ENCODE measurements at regions not wholly inside any gene's neighbourhood (a gene's known extent, or its start where the extent isn't known, plus 50 kb on each side); places are given as distances from the start of the nearest gene placed in this dataset.

- TF ChIP-seq CTCF (conservative IDR thresholded peaks at IDR 0.05; ENCODE audit: control insufficient read depth, insufficient read depth, low read depth, low read length), result no peak
- no peak for DNase-seq (ENCODE audit: low read depth)
- H3K4me3 ChIP-seq (ENCODE audit: control insufficient read depth, low read depth, low read length), result no peak overlapping the region
These were observed 409.7 kb upstream of the FANCL start for GRCh38 chr2:58650781-58651180.

- H3K4me3 ChIP-seq (ENCODE audit: control insufficient read depth, low read depth, low read length), result no peak overlapping the region
- no peak for TF ChIP-seq CTCF (conservative IDR thresholded peaks at IDR 0.05; ENCODE audit: control insufficient read depth, insufficient read depth, low read depth, low read length)
- DNase-seq (ENCODE audit: low read depth), result no peak
These were observed 408.6 kb upstream of the FANCL start for GRCh38 chr2:58649756-58650155.

GRCh38 chr2:58645017-58645416 is 403.9 kb upstream of the FANCL start:
- H3K4me3 ChIP-seq (ENCODE audit: control insufficient read depth, low read depth, low read length), result no peak overlapping the region
- no peak for DNase-seq (ENCODE audit: low read depth)
- TF ChIP-seq CTCF (conservative IDR thresholded peaks at IDR 0.05; ENCODE audit: control insufficient read depth, insufficient read depth, low read depth, low read length), result no peak

GRCh38 chr2:58644451-58644850 is 403.3 kb upstream of the FANCL start:
- no peak for TF ChIP-seq CTCF (conservative IDR thresholded peaks at IDR 0.05; ENCODE audit: control insufficient read depth, insufficient read depth, low read depth, low read length)

GRCh38 chr2:58641001-58641400 is 399.9 kb upstream of the FANCL start:
- H3K4me3 ChIP-seq (ENCODE audit: control insufficient read depth, low read depth, low read length), result no peak overlapping the region
- DNase-seq (ENCODE audit: low read depth), result no peak
- no peak for TF ChIP-seq CTCF (conservative IDR thresholded peaks at IDR 0.05; ENCODE audit: control insufficient read depth, insufficient read depth, low read depth, low read length)

More at GRCh38 chr2:58644451-58644850, 403.3 kb upstream of the FANCL start:
- no peak overlapping the region for H3K4me3 ChIP-seq (ENCODE audit: control insufficient read depth, low read depth, low read length)
- DNase-seq (ENCODE audit: low read depth), result no peak

- H3K4me3 ChIP-seq (ENCODE audit: control insufficient read depth, low read depth, low read length), result no peak overlapping the region
- no peak for DNase-seq (ENCODE audit: low read depth)
- no peak for TF ChIP-seq CTCF (conservative IDR thresholded peaks at IDR 0.05; ENCODE audit: control insufficient read depth, insufficient read depth, low read depth, low read length)
These were observed 398.9 kb upstream of the FANCL start for GRCh38 chr2:58640042-58640441.

- no peak overlapping the region for H3K4me3 ChIP-seq (ENCODE audit: control insufficient read depth, low read depth, low read length)
- no peak for TF ChIP-seq CTCF (conservative IDR thresholded peaks at IDR 0.05; ENCODE audit: control insufficient read depth, insufficient read depth, low read depth, low read length)
- DNase-seq (ENCODE audit: low read depth), result no peak
These were observed 397.2 kb upstream of the FANCL start for GRCh38 chr2:58638256-58638805.
